ENCODE measurements at regions not wholly inside any gene's neighbourhood (a gene's known extent, or its start where the extent isn't known, plus 50 kb on each side); places are given as distances from the start of the nearest gene placed in this dataset.
A peak's percentile ranks its signal among the peaks of the same experiment; 100 is the strongest.
"Not testable (repeated sequence)": the region's sequence is repeated elsewhere in the genome, so short reads cannot be mapped to it uniquely, and the experiment has no call there.

DNA sequence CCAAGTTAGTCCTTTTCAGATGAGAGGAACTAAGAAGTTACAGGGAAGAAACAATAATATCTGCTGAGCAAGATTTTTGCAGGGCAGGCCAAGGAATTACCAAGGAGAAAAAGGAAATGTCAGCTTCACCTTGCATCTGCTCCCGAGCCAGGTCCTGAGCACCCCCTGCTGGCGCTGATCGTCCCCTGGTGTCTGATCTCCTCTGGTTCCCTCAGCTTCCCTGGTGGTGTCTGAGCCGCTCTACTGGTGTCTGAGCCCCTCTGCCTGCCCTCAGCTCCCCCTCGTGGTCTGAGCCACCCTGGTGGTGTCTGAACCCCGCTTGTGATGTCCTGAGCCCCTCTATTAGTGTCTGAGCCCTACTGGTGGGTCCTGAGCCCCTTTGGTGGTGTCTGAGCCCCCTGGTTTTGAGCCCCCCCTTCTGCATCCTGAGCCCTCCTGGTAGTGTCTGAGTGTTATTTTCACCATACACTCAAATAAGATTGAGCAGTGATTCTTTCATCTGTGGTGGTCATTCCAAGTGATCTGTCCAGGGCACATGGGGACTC, 196.6 kb upstream of the POTEB2 start:
- intact Hi-C loops (cut with micrococcal nuclease; ENCODE audit: unreplicated experiment); H3K9me3 ChIP-seq (ENCODE audit: insufficient read depth, low read depth); H3K4me3 ChIP-seq; H3K27ac ChIP-seq; H2AFZ ChIP-seq; H3K27me3 ChIP-seq (ENCODE audit: insufficient read depth, low read depth); H3K9me2 ChIP-seq (ENCODE audit: insufficient read depth); DNase-seq; CTCF ChIA-PET; BruUV-seq (replicated peaks); H3F3A ChIP-seq (ENCODE audit: insufficient read depth, low read depth); H3K79me2 ChIP-seq (ENCODE audit: low read depth); H3K36me3 ChIP-seq (ENCODE audit: low read depth); H4K20me1 ChIP-seq (ENCODE audit: insufficient read depth); POLR2A ChIA-PET (ENCODE audit: unreplicated experiment); H3K4me2 ChIP-seq; H3K4me1 ChIP-seq (replicated peaks; ENCODE audit: insufficient read depth): not testable (repeated sequence)

DNA sequence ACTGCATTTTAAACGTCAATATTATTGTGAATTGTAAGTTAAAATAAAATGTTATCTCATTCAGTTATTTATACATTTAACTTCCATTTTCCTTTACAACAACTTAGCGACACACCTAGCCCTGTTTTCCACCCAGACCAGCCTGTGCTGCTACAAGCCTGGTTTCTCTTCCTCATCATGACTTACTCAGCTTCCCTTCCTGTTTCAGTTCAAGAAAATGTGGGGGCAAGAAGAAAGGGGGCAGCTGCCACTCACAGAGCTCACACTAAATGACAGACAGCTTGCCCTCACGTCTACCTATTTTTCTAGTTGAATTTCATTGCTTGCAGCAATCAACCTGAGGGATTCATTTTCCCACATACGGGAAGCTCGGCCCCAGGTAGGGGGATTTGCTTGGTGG, 185.8 kb upstream of the POTEB2 start:
- DNase-seq; intact Hi-C loops (cut with micrococcal nuclease; ENCODE audit: unreplicated experiment); H3K27ac ChIP-seq; H3K9me2 ChIP-seq (ENCODE audit: insufficient read depth); H3K4me1 ChIP-seq (replicated peaks; ENCODE audit: insufficient read depth); H3K9me3 ChIP-seq (ENCODE audit: insufficient read depth, low read depth); H4K20me1 ChIP-seq (ENCODE audit: insufficient read depth); BruUV-seq (replicated peaks); H3F3A ChIP-seq (ENCODE audit: insufficient read depth, low read depth); POLR2A ChIA-PET (ENCODE audit: unreplicated experiment); H3K4me3 ChIP-seq; H3K4me2 ChIP-seq; H3K79me2 ChIP-seq (ENCODE audit: low read depth); H2AFZ ChIP-seq; H3K27me3 ChIP-seq (ENCODE audit: insufficient read depth, low read depth); CTCF ChIA-PET; H3K36me3 ChIP-seq (ENCODE audit: low read depth): not testable (repeated sequence)

DNA sequence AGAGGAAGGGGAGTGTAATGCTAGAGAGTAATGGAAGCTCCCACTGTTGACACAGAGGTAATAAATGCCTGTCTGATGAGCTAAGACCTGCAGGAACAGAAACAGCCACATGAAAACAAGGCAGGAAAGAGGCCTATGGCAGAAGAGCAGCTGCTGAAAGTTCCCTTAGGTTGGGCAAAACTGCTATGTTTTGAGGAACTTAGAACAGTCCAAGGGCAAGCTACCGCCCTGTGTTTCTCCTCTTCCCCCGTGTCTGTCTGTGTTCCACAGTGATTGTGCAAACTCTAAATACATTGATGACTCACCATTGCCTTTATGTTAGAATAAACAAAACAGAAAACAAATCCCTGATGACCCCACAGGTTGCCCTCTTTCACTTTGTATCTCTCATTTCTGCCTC, 165.6 kb upstream of the POTEB2 start:
- H3K4me3 ChIP-seq; H3K9me3 ChIP-seq (ENCODE audit: insufficient read depth, low read depth); DNase-seq; intact Hi-C loops (cut with micrococcal nuclease; ENCODE audit: unreplicated experiment); CTCF ChIA-PET; H3K9me2 ChIP-seq (ENCODE audit: insufficient read depth); H4K20me1 ChIP-seq (ENCODE audit: insufficient read depth); H3K4me1 ChIP-seq (replicated peaks; ENCODE audit: insufficient read depth); BruUV-seq (replicated peaks); H3F3A ChIP-seq (ENCODE audit: insufficient read depth, low read depth); POLR2A ChIA-PET (ENCODE audit: unreplicated experiment); H3K27ac ChIP-seq; H3K27me3 ChIP-seq (ENCODE audit: insufficient read depth, low read depth); H3K79me2 ChIP-seq (ENCODE audit: low read depth); H3K4me2 ChIP-seq; H3K36me3 ChIP-seq (ENCODE audit: low read depth); H2AFZ ChIP-seq: not testable (repeated sequence)

DNA sequence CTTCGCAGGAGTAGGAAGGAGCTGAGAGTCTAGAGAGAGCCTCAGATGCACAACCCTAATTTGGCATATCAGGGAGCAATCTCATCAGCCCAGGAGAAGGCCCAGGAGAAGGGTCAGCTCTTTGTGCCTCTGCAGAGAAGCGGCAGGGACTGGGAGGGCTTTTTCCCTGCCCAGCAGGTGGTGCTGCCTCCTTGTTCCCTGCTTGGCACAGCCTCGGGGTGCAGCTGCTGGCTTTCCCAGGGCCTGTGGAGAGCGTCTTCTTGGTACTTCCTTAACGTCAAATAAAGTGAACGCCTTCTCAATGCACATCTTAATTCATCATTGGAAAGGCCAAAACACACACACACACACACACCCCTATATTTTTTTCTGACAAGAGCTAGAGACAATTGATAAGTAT, 162.9 kb upstream of the POTEB2 start:
- POLR2A ChIA-PET (ENCODE audit: unreplicated experiment); H4K20me1 ChIP-seq (ENCODE audit: insufficient read depth): not testable (repeated sequence)

DNA sequence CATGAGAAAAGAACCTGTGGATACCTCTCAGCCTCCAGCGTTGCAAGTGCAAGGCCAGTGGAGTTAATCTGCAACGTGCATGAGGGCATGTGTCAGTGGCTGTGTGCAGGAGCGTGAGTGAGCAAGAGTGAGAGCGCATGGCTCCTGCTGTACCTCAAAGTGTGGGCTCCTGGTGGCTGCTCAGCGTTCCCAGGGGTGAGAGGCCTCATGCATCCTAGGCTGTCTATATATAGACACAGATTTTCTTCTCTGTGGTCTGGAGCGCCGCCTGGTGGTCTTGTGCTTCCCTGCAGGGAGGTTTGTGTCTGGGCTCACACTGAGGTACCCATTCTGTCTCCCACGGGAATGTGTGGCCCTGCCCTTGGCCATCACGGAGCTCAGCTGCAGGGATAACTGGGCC, 161.8 kb upstream of the POTEB2 start:
- H3K36me3 ChIP-seq (ENCODE audit: low read depth); H3K27me3 ChIP-seq (ENCODE audit: insufficient read depth, low read depth); H3K4me2 ChIP-seq; H3K79me2 ChIP-seq (ENCODE audit: low read depth); CTCF ChIA-PET; H3F3A ChIP-seq (ENCODE audit: insufficient read depth, low read depth); H3K27ac ChIP-seq; H2AFZ ChIP-seq; POLR2A ChIA-PET (ENCODE audit: unreplicated experiment); BruUV-seq (replicated peaks); H3K9me2 ChIP-seq (ENCODE audit: insufficient read depth); H3K4me3 ChIP-seq; H4K20me1 ChIP-seq (ENCODE audit: insufficient read depth); DNase-seq; H3K9me3 ChIP-seq (ENCODE audit: insufficient read depth, low read depth); H3K4me1 ChIP-seq (replicated peaks; ENCODE audit: insufficient read depth); intact Hi-C loops (cut with micrococcal nuclease; ENCODE audit: unreplicated experiment): not testable (repeated sequence)
- TF ChIP-seq, protein P1, sequence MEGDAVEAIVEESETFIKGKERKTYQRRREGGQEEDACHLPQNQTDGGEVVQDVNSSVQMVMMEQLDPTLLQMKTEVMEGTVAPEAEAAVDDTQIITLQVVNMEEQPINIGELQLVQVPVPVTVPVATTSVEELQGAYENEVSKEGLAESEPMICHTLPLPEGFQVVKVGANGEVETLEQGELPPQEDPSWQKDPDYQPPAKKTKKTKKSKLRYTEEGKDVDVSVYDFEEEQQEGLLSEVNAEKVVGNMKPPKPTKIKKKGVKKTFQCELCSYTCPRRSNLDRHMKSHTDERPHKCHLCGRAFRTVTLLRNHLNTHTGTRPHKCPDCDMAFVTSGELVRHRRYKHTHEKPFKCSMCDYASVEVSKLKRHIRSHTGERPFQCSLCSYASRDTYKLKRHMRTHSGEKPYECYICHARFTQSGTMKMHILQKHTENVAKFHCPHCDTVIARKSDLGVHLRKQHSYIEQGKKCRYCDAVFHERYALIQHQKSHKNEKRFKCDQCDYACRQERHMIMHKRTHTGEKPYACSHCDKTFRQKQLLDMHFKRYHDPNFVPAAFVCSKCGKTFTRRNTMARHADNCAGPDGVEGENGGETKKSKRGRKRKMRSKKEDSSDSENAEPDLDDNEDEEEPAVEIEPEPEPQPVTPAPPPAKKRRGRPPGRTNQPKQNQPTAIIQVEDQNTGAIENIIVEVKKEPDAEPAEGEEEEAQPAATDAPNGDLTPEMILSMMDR (conservative IDR thresholded peaks at IDR 0.05), result peak; percentile 32; the same call in 1 of the 2 replicates

More for the DNA sequence above, 162.9 kb upstream of the POTEB2 start:
- H3K36me3 ChIP-seq (ENCODE audit: low read depth); H3K79me2 ChIP-seq (ENCODE audit: low read depth); H3K27ac ChIP-seq; H3K9me2 ChIP-seq (ENCODE audit: insufficient read depth); H3K4me1 ChIP-seq (replicated peaks; ENCODE audit: insufficient read depth); H3K4me2 ChIP-seq; BruUV-seq (replicated peaks); H3K27me3 ChIP-seq (ENCODE audit: insufficient read depth, low read depth); H3K4me3 ChIP-seq; CTCF ChIA-PET; H3F3A ChIP-seq (ENCODE audit: insufficient read depth, low read depth); intact Hi-C loops (cut with micrococcal nuclease; ENCODE audit: unreplicated experiment); H3K9me3 ChIP-seq (ENCODE audit: insufficient read depth, low read depth); H2AFZ ChIP-seq; DNase-seq: not testable (repeated sequence)

DNA sequence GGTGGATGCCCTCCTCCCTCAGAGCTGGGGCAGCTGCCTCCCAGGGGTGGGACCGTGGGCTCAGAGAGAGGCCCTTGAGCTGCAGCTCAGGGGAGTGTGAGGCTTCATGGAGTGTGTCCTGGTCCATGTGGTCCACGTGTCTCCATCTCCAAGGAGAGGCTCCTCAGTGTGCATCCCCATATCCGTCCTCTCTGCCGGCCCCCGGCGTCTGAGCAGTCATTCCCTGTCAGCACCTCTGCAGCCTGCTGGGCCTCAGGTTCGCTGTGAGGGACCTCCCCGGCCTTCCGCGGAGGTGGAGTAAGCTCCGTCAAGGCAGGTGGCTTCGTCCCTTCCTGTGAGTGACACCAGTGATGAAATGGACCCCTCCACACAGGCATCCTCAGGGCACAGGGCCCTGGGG, 160.7 kb upstream of the POTEB2 start:
- H2AFZ ChIP-seq; H3K79me2 ChIP-seq (ENCODE audit: low read depth); H3K4me1 ChIP-seq (replicated peaks; ENCODE audit: insufficient read depth); H3K27ac ChIP-seq; H4K20me1 ChIP-seq (ENCODE audit: insufficient read depth); H3K4me3 ChIP-seq; POLR2A ChIA-PET (ENCODE audit: unreplicated experiment); CTCF ChIA-PET; H3K9me3 ChIP-seq (ENCODE audit: insufficient read depth, low read depth); H3K9me2 ChIP-seq (ENCODE audit: insufficient read depth); BruUV-seq (replicated peaks); H3K27me3 ChIP-seq (ENCODE audit: insufficient read depth, low read depth); H3F3A ChIP-seq (ENCODE audit: insufficient read depth, low read depth); H3K36me3 ChIP-seq (ENCODE audit: low read depth); H3K4me2 ChIP-seq; DNase-seq; intact Hi-C loops (cut with micrococcal nuclease; ENCODE audit: unreplicated experiment): not testable (repeated sequence)

DNA sequence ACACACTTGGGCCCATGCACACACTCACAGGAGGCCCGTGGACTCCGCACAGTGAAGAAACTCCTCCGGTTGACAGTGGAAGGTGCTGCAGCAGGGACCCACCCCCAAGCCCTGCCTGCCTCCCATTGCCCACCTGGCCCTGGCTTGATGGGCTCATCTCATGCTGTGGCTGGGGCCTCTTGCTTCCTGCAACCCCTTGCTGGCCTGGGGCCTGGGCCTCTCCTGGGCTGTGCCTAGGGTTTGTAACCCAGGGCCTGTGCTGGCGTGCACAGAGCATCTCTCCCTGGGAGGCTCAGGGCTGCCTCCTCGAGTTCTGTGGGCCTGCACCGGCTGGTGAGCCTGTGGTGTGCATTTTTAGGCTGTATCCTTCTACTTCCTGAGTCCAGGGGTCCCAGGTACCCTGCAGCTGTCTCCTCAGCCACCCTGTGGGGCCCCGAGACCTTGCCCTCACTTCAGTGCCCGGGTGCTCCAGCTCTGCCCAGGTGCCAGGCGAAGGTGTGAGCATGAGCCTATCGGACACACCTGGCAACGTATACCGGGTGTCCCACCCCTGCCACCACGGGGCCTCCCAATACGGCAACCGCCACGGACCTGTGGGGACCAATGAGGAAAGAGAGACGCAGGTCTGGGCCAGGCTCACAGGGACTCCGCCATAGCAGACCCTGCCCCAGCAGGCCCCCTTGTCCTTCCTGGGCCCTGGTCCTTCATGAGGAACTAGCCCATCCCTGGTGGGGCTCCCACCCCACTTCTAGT, 158.3 kb upstream of the POTEB2 start:
- POLR2A ChIA-PET (ENCODE audit: unreplicated experiment); H4K20me1 ChIP-seq (ENCODE audit: insufficient read depth); H3K79me2 ChIP-seq (ENCODE audit: low read depth); H2AFZ ChIP-seq; H3K4me2 ChIP-seq; H3K4me1 ChIP-seq (replicated peaks; ENCODE audit: insufficient read depth); intact Hi-C loops (cut with micrococcal nuclease; ENCODE audit: unreplicated experiment); CTCF ChIA-PET; H3F3A ChIP-seq (ENCODE audit: insufficient read depth, low read depth); H3K4me3 ChIP-seq; H3K36me3 ChIP-seq (ENCODE audit: low read depth); BruUV-seq (replicated peaks); H3K9me2 ChIP-seq (ENCODE audit: insufficient read depth); H3K9me3 ChIP-seq (ENCODE audit: insufficient read depth, low read depth); H3K27me3 ChIP-seq (ENCODE audit: insufficient read depth, low read depth); H3K27ac ChIP-seq: not testable (repeated sequence)
- peak in 1 of 2 experiments; percentile 23 for DNase-seq
